ENCODE measurements at regions not wholly inside any gene's neighbourhood (a gene's known extent, or its start where the extent isn't known, plus 50 kb on each side); places are given as distances from the start of the nearest gene placed in this dataset.

GRCh38 chr9:89724659-89725058, 119.8 kb downstream of the GADD45G start:
- DNase-seq, result no peak

- no peak for DNase-seq
Measured at GRCh38 chr9:89725271-89725670, 120.5 kb downstream of the GADD45G start.

GRCh38 chr9:89729954-89730530, 125.2 kb downstream of the GADD45G start:
- no peak for DNase-seq

GRCh38 chr9:89730715-89731114, 125.9 kb downstream of the GADD45G start:
- DNase-seq, result no peak

GRCh38 chr9:89731262-89732182, 126.7 kb downstream of the GADD45G start:
- no peak for DNase-seq

GRCh38 chr9:89732295-89732938, 127.6 kb downstream of the GADD45G start:
- no peak for DNase-seq

GRCh38 chr9:89732939-89733324, 128.1 kb downstream of the GADD45G start:
- DNase-seq, result no peak

GRCh38 chr9:89734600-89735041, 129.8 kb downstream of the GADD45G start:
- DNase-seq, result no peak

GRCh38 chr9:89738137-89738932, 133.5 kb downstream of the GADD45G start:
- DNase-seq, result no peak

GRCh38 chr9:89739511-89739910, 134.7 kb downstream of the GADD45G start:
- DNase-seq, result no peak

- no peak for DNase-seq
Measured at GRCh38 chr9:89739916-89740315, 135.1 kb downstream of the GADD45G start.

GRCh38 chr9:89740722-89741121, 135.9 kb downstream of the GADD45G start:
- DNase-seq, result peak; percentile 14

GRCh38 chr9:89742660-89743059, 137.8 kb downstream of the GADD45G start:
- DNase-seq, result no peak

- DNase-seq, result peak; percentile 12
Measured at GRCh38 chr9:89743216-89743572, 138.4 kb downstream of the GADD45G start.

- DNase-seq, result peak; percentile 16
Measured at GRCh38 chr9:89743573-89744254, 138.9 kb downstream of the GADD45G start.

- no peak for DNase-seq
Measured at GRCh38 chr9:89744255-89744648, 139.4 kb downstream of the GADD45G start.

- no peak for DNase-seq
Measured at GRCh38 chr9:89744730-89745129, 139.9 kb downstream of the GADD45G start.

GRCh38 chr9:89745601-89746376, 141.0 kb downstream of the GADD45G start:
- DNase-seq, result no peak

GRCh38 chr9:89746385-89747116, 141.7 kb downstream of the GADD45G start:
- no peak for DNase-seq

- no peak for DNase-seq
Measured at GRCh38 chr9:89747596-89747995, 142.8 kb downstream of the GADD45G start.
